Ovary (tissue), 7 donors: ENCODE measurements at regions not wholly inside any gene's neighbourhood (a gene's known extent, or its start where the extent isn't known, plus 50 kb on each side); places are given as distances from the start of the nearest gene placed in this dataset.

Source experiments
- DNase-seq, 5 donors: peaks; one replicate each; pipeline ENCODE4 v3.0.0-alpha.2; 2019 to 2020
- H3K27ac ChIP-seq, 2 donors: fragments of 200-600 bp; one replicate each; pipeline versions ENCODE4 v1.5.1 to v1.8.0; 2019 to 2022
- H3K27me3 ChIP-seq: fragments of 200-600 bp; one replicate; pipeline ENCODE4 v1.8.0; 2022
- H3K36me3 ChIP-seq: fragments of 200-600 bp; sonication (generic); one replicate; pipeline ENCODE4 v1.5.1; 2019
- H3K4me1 ChIP-seq: one replicate; pipeline ENCODE4 v1.8.1; 2013; ENCODE audit warnings: mild to moderate bottlenecking, moderate library complexity; ENCODE audit not compliant: insufficient read depth
- H3K4me3 ChIP-seq: fragments of 200-600 bp; sonication (generic); one replicate; pipeline ENCODE4 v1.5.1; 2017
- H3K9me3 ChIP-seq, 2 donors: fragments of 200-600 bp in 1 of 2; sonication (generic) in 1 of 2; one replicate each; pipeline versions ENCODE4 v1.5.1 to v1.8.1; 2013 to 2019; ENCODE audit warnings: mild to moderate bottlenecking in 1 of 2, moderate library complexity in 1 of 2
- EP300 ChIP-seq: sonication (generic); formaldehyde crosslinking; IDR thresholded peaks from one replicate; pipeline ENCODE4 v1.6.1; 2017; ENCODE audit warnings: antibody characterized with exemption
- POLR2A ChIP-seq: fragments of 450-650 bp; IDR thresholded peaks from one replicate; pipeline ENCODE4 v1.6.1; 2017; ENCODE audit warnings: antibody characterized with exemption, mild to moderate bottlenecking, moderate library complexity
- WGBS, 3 donors: extraction: QIAGEN DNeasy Blood & Tissue Kit in 1 of 3; methylation state at CpG; one replicate each; pipeline versions ENCODE4 v1.1.5 to v1.1.7; 2013 to 2017; 5-methylcytosine and 5-hydroxymethylcytosine counted together
- intact Hi-C, 4 donors: fragments of 100-400 bp; cut with DNase I; formaldehyde crosslinking; loops; one replicate each; pipeline versions ENCODE4 v1.11.0 to v1.15.1; 2022 to 2023
- TF ChIP-seq, protein P1 (sequence below), 3 donors: fragments of 450-650 bp in 2 of 3; fragments of 200-600 bp in 1 of 3; IDR thresholded peaks; one replicate each; pipeline versions ENCODE4 v1.5.1 to v1.8.0; 2016 to 2022; ENCODE audit warnings: antibody characterized with exemption in 3 of 3, mild to moderate bottlenecking in 1 of 3
- donor health status: DM: no; HTN: no; CAD: no; lungs with moderate emphysema.
- donor health status: DM: no; HTN: no; CAD: no.
- donor health status: Bipolar disorder and iron deficiency.
- donor health status: DM: no; HTN: no; CAD: no.
- donor health status: DM: yes; HTN: yes; CAD: no.

DNA sequence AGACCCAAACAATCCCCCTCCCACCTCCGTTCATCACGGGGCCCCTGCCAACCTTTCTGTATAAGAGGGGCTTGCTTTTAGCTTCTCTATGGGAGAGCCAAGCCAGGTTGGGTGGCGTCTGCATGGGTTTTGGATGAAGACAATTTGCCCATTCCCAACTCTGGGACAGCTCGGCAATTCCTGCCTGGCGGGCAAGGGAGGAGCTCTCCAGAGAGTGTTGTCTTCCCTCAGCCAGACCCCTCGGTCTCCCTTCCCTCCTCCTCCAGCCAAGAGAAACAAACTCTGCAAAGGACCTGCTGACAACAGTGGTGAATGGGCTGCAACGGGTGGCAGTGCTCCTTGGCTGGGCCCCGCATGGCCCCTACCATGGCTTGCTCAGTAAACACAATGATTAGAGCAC is 267.2 kb upstream of the HDAC4 start:
- H3K27me3 ChIP-seq, result no peaks in the 10 kb centered on the region
- no peak for DNase-seq
- TF ChIP-seq POLR2A, result no peak
- TF ChIP-seq EP300, result no peak
- TF ChIP-seq, protein P1, sequence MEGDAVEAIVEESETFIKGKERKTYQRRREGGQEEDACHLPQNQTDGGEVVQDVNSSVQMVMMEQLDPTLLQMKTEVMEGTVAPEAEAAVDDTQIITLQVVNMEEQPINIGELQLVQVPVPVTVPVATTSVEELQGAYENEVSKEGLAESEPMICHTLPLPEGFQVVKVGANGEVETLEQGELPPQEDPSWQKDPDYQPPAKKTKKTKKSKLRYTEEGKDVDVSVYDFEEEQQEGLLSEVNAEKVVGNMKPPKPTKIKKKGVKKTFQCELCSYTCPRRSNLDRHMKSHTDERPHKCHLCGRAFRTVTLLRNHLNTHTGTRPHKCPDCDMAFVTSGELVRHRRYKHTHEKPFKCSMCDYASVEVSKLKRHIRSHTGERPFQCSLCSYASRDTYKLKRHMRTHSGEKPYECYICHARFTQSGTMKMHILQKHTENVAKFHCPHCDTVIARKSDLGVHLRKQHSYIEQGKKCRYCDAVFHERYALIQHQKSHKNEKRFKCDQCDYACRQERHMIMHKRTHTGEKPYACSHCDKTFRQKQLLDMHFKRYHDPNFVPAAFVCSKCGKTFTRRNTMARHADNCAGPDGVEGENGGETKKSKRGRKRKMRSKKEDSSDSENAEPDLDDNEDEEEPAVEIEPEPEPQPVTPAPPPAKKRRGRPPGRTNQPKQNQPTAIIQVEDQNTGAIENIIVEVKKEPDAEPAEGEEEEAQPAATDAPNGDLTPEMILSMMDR (IDR thresholded peaks at IDR 0.05), result no peak
- 71 to 80% (median 76%) methylated on average over 8 of the region's 8 CpGs for WGBS, 3 donors
- no peak overlapping the region for H3K27ac ChIP-seq
- no peaks in the 10 kb centered on the region for H3K4me1 ChIP-seq
- H3K4me3 ChIP-seq, result no peak overlapping the region
- intact Hi-C loops, result no loop called here
- H3K36me3 ChIP-seq, result no peaks in the 10 kb centered on the region
- H3K9me3 ChIP-seq, result no peaks in the 10 kb centered on the region

DNA sequence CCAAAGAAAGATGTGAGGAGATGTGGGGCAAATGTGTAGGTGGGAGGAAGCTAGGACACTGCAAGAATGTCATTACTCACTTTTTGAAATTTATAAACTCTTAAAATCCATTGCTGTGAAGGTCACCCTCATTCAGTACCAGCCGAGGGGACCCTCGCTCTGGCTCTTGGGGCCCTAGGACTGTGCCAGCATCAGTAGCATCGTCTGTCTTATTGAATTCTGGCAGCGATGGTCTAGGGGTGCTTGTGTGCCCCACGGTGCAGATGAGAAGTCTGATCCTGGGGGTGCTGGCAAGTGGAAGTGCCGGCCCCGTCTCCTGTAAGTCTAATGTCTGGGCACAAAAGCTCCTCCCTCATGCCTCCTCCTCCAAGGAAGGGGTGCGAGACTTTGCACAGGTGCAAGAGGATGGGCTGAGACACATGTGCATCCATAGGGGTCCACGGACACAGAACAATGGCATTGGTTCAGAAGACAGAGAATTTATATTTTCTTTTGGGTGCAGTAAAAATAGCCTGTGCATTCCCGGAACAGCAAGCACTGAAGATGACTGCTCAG is 266.7 kb upstream of the HDAC4 start:
- no peak for TF ChIP-seq POLR2A
- no peak for TF ChIP-seq EP300
- TF ChIP-seq, protein P1 (IDR thresholded peaks at IDR 0.05), result no peak
- no peaks in the 10 kb centered on the region for H3K9me3 ChIP-seq
- no peaks in the 10 kb centered on the region for H3K4me1 ChIP-seq
- H3K27ac ChIP-seq, result no peak overlapping the region
- DNase-seq, result no peak
- no peaks in the 10 kb centered on the region for H3K27me3 ChIP-seq
- intact Hi-C loops, result no loop called here
- 69 to 76% (median 74%) methylated on average over 10 of the region's 10 CpGs for WGBS, 3 donors
- no peaks in the 10 kb centered on the region for H3K36me3 ChIP-seq
- no peak overlapping the region for H3K4me3 ChIP-seq

DNA sequence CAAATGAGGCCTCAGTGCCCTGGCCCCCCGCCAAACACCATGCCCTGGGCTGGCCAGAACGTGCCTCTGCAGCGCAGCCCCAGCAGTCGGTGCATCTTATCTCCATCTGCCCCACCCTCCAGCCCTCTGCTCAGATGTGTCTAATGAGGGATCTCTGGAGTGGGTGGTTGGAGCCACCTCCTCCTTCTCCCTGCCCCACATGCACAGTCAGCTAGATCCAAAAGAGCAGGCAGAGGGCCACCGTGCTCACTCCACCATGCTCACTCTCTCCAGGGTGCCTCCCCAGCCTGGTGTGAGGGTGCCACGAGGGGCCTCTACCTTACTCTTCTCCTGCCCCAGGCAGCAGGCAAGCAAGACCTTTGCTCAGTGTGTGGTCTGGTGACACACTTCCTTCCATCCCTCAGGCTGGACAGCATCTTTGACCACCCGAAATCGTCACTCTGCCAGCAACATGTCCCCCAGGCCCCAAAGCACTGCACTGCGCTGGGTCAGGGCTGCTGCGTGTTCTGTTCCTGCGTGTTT is 266.1 kb upstream of the HDAC4 start:
- DNase-seq, result no peak
- Histone ChIP-seq H3K4me3 (no peak overlapping the region), H3K9me3 (no peaks in the 10 kb centered on the region), H3K27me3 (no peaks in the 10 kb centered on the region), H3K27ac (no peak overlapping the region), H3K4me1 (no peaks in the 10 kb centered on the region), H3K36me3 (no peaks in the 10 kb centered on the region)
- intact Hi-C loops, result no loop called here
- TF ChIP-seq POLR2A (no peak), EP300 (no peak)
- TF ChIP-seq, protein P1 (IDR thresholded peaks at IDR 0.05), result no peak
- WGBS, 3 donors, result 47 to 59% (median 55%) methylated on average over 11 of the region's 11 CpGs

DNA sequence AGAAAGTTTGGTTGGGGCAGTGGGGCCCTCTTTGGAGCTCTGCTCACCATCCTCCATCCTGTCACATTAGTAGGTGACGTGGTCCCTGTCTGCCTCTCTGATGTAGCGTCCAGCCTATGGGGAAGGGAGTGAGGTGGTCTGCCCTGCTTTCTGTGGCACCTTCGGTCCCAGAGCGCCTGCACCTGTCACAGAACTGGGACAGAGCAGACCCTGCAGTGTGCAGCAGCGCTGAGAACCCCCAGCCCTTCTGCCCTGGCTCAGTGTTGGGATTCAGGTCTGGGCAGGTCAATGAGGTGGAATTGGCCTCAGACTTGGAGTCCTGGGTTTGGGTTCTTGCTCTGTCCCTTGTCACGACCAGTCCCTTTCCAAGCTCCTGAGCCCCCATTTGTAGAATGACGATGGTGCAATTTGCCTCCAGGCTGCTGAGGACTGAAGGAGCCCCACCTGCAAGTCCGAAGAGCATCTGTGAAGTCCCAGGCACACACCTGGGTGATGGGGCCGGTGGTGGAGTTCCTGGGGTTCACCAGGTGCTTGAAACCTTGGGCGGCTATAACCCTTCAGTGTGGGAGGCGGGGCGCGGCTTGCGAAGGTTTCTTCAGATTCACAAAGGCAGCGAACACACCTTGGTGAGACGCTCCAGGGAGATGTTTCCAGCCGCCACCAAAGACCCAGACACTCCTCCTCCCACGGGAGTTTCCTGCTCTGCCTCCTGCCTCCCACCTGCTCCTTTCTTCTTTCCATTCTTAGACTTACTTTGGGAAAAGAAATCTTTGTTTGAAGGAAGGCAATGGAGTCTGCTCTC is 265.4 kb upstream of the HDAC4 start:
- no peaks in the 10 kb centered on the region for H3K4me1 ChIP-seq
- H3K36me3 ChIP-seq, result no peaks in the 10 kb centered on the region
- intact Hi-C loops, result no loop called here
- no peak overlapping the region for H3K27ac ChIP-seq
- 75 to 83% (median 79%) methylated on average over 18 of the region's 18 CpGs for WGBS, 3 donors
- TF ChIP-seq, protein P1 (IDR thresholded peaks at IDR 0.05), result no peak
- TF ChIP-seq POLR2A, result no peak
- TF ChIP-seq EP300, result no peak
- no peaks in the 10 kb centered on the region for H3K27me3 ChIP-seq
- no peak for DNase-seq
- H3K4me3 ChIP-seq, result no peak overlapping the region
- no peaks in the 10 kb centered on the region for H3K9me3 ChIP-seq
